ENCODE measurements at regions not wholly inside any gene's neighbourhood (a gene's known extent, or its start where the extent isn't known, plus 50 kb on each side); places are given as distances from the start of the nearest gene placed in this dataset.

- 29% methylated on average over 6 of the region's 6 CpGs for WGBS (ENCODE audit: low lambda C conversion rate)
- H3K27me3 ChIP-seq (ENCODE audit: insufficient read depth): peaks cover 11% of the 10 kb centered on the region; the same call in 1 of the 2 replicates
- CTCF ChIA-PET: interaction anchor here (0.9 kb wide), 1 partner anchor 608 kb away, joined by 4 read pairs; no protein-coding TSS in a partner anchor
Observed at GRCh38 chr3:168844894-168845482, 749.3 kb upstream of the GOLIM4 start.

DNA sequence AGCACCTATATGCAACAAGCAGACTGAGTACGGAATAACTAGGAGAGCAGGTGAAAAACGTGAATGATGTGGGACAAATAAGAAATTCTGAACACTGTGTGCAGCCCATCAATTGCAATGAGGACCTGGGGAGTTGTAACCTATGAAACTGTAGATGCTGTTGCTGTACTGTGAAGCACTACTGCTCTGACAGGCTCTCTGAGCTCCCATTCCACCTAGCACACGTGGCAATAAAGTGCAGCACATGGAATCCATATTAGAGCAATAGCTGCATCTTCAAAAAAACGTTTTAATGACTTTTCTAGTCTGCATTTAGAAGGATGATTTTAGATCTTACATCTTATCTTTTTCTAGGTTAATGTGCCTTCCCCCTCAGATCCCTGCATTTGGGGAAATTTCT, 748.7 kb upstream of the GOLIM4 start:
- Histone ChIP-seq H3K9me2 (no peaks in the 10 kb centered on the region), H3K36me3 (replicated peaks in 1 of 2; ENCODE audit: control insufficient read depth in 1 of 2, insufficient read depth in 2 of 2, low read length in 1 of 2) (no peaks in the 10 kb centered on the region), H3K4me2 (no peak overlapping the region), H4K20me1 (ENCODE audit: insufficient read depth) (no peaks in the 10 kb centered on the region), H3K79me2 (ENCODE audit: insufficient read depth) (no peaks in the 10 kb centered on the region), H3K27me3 (ENCODE audit: insufficient read depth) (peaks cover 11% of the 10 kb centered on the region; the same call in 1 of the 2 replicates), H3K4me1 (ENCODE audit: control insufficient read depth in 1 of 2, insufficient read depth in 2 of 2, low read depth in 1 of 2, low read length in 1 of 2) (no peaks in the 10 kb centered on the region), H3K9me3 (no peaks in the 10 kb centered on the region), H3K27ac (ENCODE audit: low read depth in 2 of 2, low read length in 1 of 2) (no peak overlapping the region), H3K9ac (no peak overlapping the region), H3K4me3 (ENCODE audit: low read depth in 2 of 2, low read length in 1 of 2) (no peak overlapping the region), H2AFZ (ENCODE audit: low read depth) (no peak overlapping the region), H3F3A (replicated peaks; ENCODE audit: insufficient read depth) (no peaks in the 10 kb centered on the region)
- CTCF ChIA-PET: interaction anchor here (0.9 kb wide), 1 partner anchor 608 kb away, joined by 4 read pairs; no protein-coding TSS in a partner anchor
- no peak for DNase-seq
- POLR2A ChIA-PET: no interaction called here
- WGBS (ENCODE audit: low lambda C conversion rate): 12% methylated on average over 4 of the region's 4 CpGs
- TF ChIP-seq USF1 (IDR thresholded peaks at IDR 0.05; ENCODE audit: borderline replicate concordance, low read depth) (no peak), RCOR1 (IDR thresholded peaks at IDR 0.05; ENCODE audit: low read length) (no peak), TCF12 (IDR thresholded peaks at IDR 0.05) (no peak), NRF1 (IDR thresholded peaks at IDR 0.05; ENCODE audit: low read depth, low read length) (no peak), IRF3 (IDR thresholded peaks at IDR 0.05; ENCODE audit: low read depth, low read length) (no peak), JUND (IDR thresholded peaks at IDR 0.05) (no peak)
- TF ChIP-seq, protein P1, sequence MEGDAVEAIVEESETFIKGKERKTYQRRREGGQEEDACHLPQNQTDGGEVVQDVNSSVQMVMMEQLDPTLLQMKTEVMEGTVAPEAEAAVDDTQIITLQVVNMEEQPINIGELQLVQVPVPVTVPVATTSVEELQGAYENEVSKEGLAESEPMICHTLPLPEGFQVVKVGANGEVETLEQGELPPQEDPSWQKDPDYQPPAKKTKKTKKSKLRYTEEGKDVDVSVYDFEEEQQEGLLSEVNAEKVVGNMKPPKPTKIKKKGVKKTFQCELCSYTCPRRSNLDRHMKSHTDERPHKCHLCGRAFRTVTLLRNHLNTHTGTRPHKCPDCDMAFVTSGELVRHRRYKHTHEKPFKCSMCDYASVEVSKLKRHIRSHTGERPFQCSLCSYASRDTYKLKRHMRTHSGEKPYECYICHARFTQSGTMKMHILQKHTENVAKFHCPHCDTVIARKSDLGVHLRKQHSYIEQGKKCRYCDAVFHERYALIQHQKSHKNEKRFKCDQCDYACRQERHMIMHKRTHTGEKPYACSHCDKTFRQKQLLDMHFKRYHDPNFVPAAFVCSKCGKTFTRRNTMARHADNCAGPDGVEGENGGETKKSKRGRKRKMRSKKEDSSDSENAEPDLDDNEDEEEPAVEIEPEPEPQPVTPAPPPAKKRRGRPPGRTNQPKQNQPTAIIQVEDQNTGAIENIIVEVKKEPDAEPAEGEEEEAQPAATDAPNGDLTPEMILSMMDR (IDR thresholded peaks at IDR 0.05): no peak
- TF ChIP-seq, protein P2, sequence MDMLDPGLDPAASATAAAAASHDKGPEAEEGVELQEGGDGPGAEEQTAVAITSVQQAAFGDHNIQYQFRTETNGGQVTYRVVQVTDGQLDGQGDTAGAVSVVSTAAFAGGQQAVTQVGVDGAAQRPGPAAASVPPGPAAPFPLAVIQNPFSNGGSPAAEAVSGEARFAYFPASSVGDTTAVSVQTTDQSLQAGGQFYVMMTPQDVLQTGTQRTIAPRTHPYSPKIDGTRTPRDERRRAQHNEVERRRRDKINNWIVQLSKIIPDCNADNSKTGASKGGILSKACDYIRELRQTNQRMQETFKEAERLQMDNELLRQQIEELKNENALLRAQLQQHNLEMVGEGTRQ (IDR thresholded peaks at IDR 0.05; ENCODE audit: borderline replicate concordance, low read depth, low read length): no peak

More at GRCh38 chr3:168844894-168845482, 749.3 kb upstream of the GOLIM4 start:
- no peak overlapping the region for H3K4me2 ChIP-seq
- TF ChIP-seq TAF1 (IDR thresholded peaks at IDR 0.05; ENCODE audit: borderline replicate concordance, low read depth, low read length) (no peak), NFIC (IDR thresholded peaks at IDR 0.05; ENCODE audit: borderline replicate concordance) (no peak), FOSL2 (IDR thresholded peaks at IDR 0.05; ENCODE audit: borderline replicate concordance, low read depth) (no peak), YY1 (IDR thresholded peaks at IDR 0.05; ENCODE audit: low read depth) (no peak), RCOR1 (IDR thresholded peaks at IDR 0.05; ENCODE audit: low read length) (no peak), CHD2 (IDR thresholded peaks at IDR 0.05; ENCODE audit: low read length, partially characterized antibody) (no peak), SMC3 (IDR thresholded peaks at IDR 0.05; ENCODE audit: low read depth, low read length) (no peak), RAD21 (IDR thresholded peaks at IDR 0.05; ENCODE audit: low read length) (no peak), POLR2AphosphoS5 (IDR thresholded peaks at IDR 0.05; ENCODE audit: low read depth, low read length) (no peak), ELF1 (IDR thresholded peaks at IDR 0.05) (no peak), SIN3A (IDR thresholded peaks at IDR 0.05; ENCODE audit: borderline replicate concordance, low read depth, low read length) (no peak), MEF2A (IDR thresholded peaks at IDR 0.05; ENCODE audit: borderline replicate concordance, low read depth) (no peak), IRF3 (IDR thresholded peaks at IDR 0.05; ENCODE audit: low read depth, low read length) (no peak), EP300 (IDR thresholded peaks at IDR 0.05; ENCODE audit: borderline replicate concordance in 1 of 2, low read depth in 1 of 2, low read length in 1 of 2) (no peak)
- TF ChIP-seq, protein P1 (IDR thresholded peaks at IDR 0.05): no peak
- TF ChIP-seq, protein P3, sequence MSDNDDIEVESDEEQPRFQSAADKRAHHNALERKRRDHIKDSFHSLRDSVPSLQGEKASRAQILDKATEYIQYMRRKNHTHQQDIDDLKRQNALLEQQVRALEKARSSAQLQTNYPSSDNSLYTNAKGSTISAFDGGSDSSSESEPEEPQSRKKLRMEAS (IDR thresholded peaks at IDR 0.05; ENCODE audit: low read depth): no peak
- no peak overlapping the region for H3K9ac ChIP-seq
- DNase-seq: no peak
- POLR2A ChIA-PET: no interaction called here
- no peaks in the 10 kb centered on the region for H3K4me1 ChIP-seq (ENCODE audit: control insufficient read depth in 1 of 2, insufficient read depth in 2 of 2, low read depth in 1 of 2, low read length in 1 of 2)
- no peak overlapping the region for H3K27ac ChIP-seq (ENCODE audit: low read depth in 2 of 2, low read length in 1 of 2)
- no peaks in the 10 kb centered on the region for H3K9me2 ChIP-seq
- no peak overlapping the region for H2AFZ ChIP-seq (ENCODE audit: low read depth)
- no peak overlapping the region for H3K4me3 ChIP-seq (ENCODE audit: low read depth in 2 of 2, low read length in 1 of 2)
- H3K79me2 ChIP-seq (ENCODE audit: insufficient read depth): no peaks in the 10 kb centered on the region
- H3K36me3 ChIP-seq (replicated peaks in 1 of 2; ENCODE audit: control insufficient read depth in 1 of 2, insufficient read depth in 2 of 2, low read length in 1 of 2): no peaks in the 10 kb centered on the region
- no peaks in the 10 kb centered on the region for H3K9me3 ChIP-seq
- no peaks in the 10 kb centered on the region for H4K20me1 ChIP-seq (ENCODE audit: insufficient read depth)
- no peaks in the 10 kb centered on the region for H3F3A ChIP-seq (replicated peaks; ENCODE audit: insufficient read depth)

Measured in SK-N-SH (cell line).